Suprapubic skin (tissue), 4 donors: ENCODE measurements at regions not wholly inside any gene's neighbourhood (a gene's known extent, or its start where the extent isn't known, plus 50 kb on each side); places are given as distances from the start of the nearest gene placed in this dataset.

Source experiments
- DNase-seq, 2 donors: peaks; one replicate each; pipeline ENCODE4 v3.0.0-alpha.2; 2019; ENCODE audit warnings: low spot score in 2 of 2
- H3K27ac ChIP-seq: fragments of 200-600 bp; sonication (generic); one replicate; pipeline ENCODE4 v1.5.1; 2019
- H3K27me3 ChIP-seq: fragments of 200-600 bp; sonication (generic); one replicate; pipeline ENCODE4 v1.5.1; 2019
- H3K36me3 ChIP-seq: fragments of 200-600 bp; sonication (generic); one replicate; pipeline ENCODE4 v1.5.1; 2019
- H3K4me1 ChIP-seq: fragments of 200-600 bp; sonication (generic); one replicate; pipeline ENCODE4 v1.5.1; 2019
- H3K4me3 ChIP-seq: fragments of 200-600 bp; sonication (generic); one replicate; pipeline ENCODE4 v1.5.1; 2019; ENCODE audit warnings: mild to moderate bottlenecking
- H3K9me3 ChIP-seq: fragments of 200-600 bp; sonication (generic); one replicate; pipeline ENCODE4 v1.5.1; 2019
- CTCF ChIP-seq, 2 donors: fragments of 200-600 bp in 1 of 2; fragments of 450-650 bp in 1 of 2; sonication (generic) in 1 of 2; IDR thresholded peaks; one replicate each; pipeline ENCODE4 v1.5.1; 2016 to 2019; ENCODE audit warnings: antibody characterized with exemption in 2 of 2, mild to moderate bottlenecking in 1 of 2, moderate library complexity in 1 of 2
- EP300 ChIP-seq: sonication (generic); formaldehyde crosslinking; IDR thresholded peaks from one replicate; pipeline ENCODE4 v1.6.1; 2017; ENCODE audit warnings: antibody characterized with exemption
- POLR2A ChIP-seq, 2 donors: fragments of 450-650 bp; IDR thresholded peaks; one replicate each; pipeline ENCODE4 v1.6.1; 2017; ENCODE audit warnings: antibody characterized with exemption in 2 of 2, mild to moderate bottlenecking in 2 of 2, moderate library complexity in 2 of 2
- POLR2AphosphoS5 ChIP-seq, 3 donors: sonication (generic); formaldehyde crosslinking; IDR thresholded peaks; one replicate each; pipeline ENCODE4 v1.6.1; 2017; ENCODE audit warnings: antibody characterized with exemption in 3 of 3
- WGBS: methylation state at CpG from one replicate; pipeline ENCODE4 v1.1.5; 2018; 5-methylcytosine and 5-hydroxymethylcytosine counted together

- 89% methylated on average over 3 of the region's 3 CpGs for WGBS
- no peak for TF ChIP-seq EP300
- TF ChIP-seq POLR2AphosphoS5 (IDR thresholded peaks at IDR 0.05): no peak
- TF ChIP-seq POLR2A (IDR thresholded peaks at IDR 0.05): no peak
- TF ChIP-seq CTCF (IDR thresholded peaks at IDR 0.05): no peak
- Histone ChIP-seq H3K27me3 (no peaks in the 10 kb centered on the region), H3K9me3 (no peaks in the 10 kb centered on the region), H3K4me1 (no peaks in the 10 kb centered on the region), H3K36me3 (no peaks in the 10 kb centered on the region), H3K27ac (no peak overlapping the region), H3K4me3 (no peak overlapping the region)
- DNase-seq: no peak
Observed at GRCh38 chr1:58859769-58860485, 76.1 kb upstream of the JUN start.

GRCh38 chr1:58861076-58861475 lies 77.2 kb upstream of the JUN start:
- TF ChIP-seq POLR2A (IDR thresholded peaks at IDR 0.05): no peak
- TF ChIP-seq EP300: no peak
- no peak for TF ChIP-seq POLR2AphosphoS5 (IDR thresholded peaks at IDR 0.05)
- TF ChIP-seq CTCF (IDR thresholded peaks at IDR 0.05): no peak
- H3K4me3 ChIP-seq: no peak overlapping the region
- no peaks in the 10 kb centered on the region for H3K4me1 ChIP-seq
- no peak overlapping the region for H3K27ac ChIP-seq
- no peaks in the 10 kb centered on the region for H3K9me3 ChIP-seq
- no peak for DNase-seq
- no peaks in the 10 kb centered on the region for H3K27me3 ChIP-seq
- H3K36me3 ChIP-seq: no peaks in the 10 kb centered on the region
- 96% methylated on average over 1 of the region's 1 CpG for WGBS

DNA sequence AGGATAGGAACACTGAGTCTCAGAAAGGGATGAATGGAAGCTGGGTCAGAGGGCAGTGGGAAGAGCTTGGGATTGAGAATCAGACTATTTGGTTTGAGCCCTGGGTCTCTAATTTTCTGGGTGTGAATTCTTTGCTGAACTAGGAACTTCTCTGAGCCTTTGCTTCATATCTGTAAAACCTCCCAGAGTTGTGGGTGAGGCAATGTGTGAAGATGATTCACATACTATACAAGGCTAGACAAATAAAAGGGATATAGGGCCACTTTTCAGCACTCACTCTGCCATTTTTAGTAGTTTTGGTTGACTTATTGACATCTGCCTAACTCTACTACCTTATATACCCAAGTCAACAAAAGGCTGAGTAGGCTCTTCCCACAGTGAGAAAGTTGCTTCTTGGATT lies 77.7 kb upstream of the JUN start:
- Histone ChIP-seq H3K27me3 (no peaks in the 10 kb centered on the region), H3K4me1 (no peaks in the 10 kb centered on the region), H3K9me3 (no peaks in the 10 kb centered on the region), H3K36me3 (no peaks in the 10 kb centered on the region), H3K4me3 (no peak overlapping the region), H3K27ac (no peak overlapping the region)
- no peak for TF ChIP-seq EP300
- TF ChIP-seq CTCF (IDR thresholded peaks at IDR 0.05): no peak
- TF ChIP-seq POLR2AphosphoS5 (IDR thresholded peaks at IDR 0.05): no peak
- TF ChIP-seq POLR2A (IDR thresholded peaks at IDR 0.05): no peak
- no peak for DNase-seq

GRCh38 chr1:58862728-58863385 lies 79.0 kb upstream of the JUN start:
- Histone ChIP-seq H3K9me3 (no peaks in the 10 kb centered on the region), H3K4me1 (no peaks in the 10 kb centered on the region), H3K4me3 (no peak overlapping the region), H3K27me3 (no peaks in the 10 kb centered on the region), H3K27ac (no peak overlapping the region), H3K36me3 (no peaks in the 10 kb centered on the region)
- DNase-seq: no peak
- WGBS: 92% methylated on average over 1 of the region's 1 CpG
- TF ChIP-seq CTCF (IDR thresholded peaks at IDR 0.05) (no peak), POLR2A (IDR thresholded peaks at IDR 0.05) (no peak), EP300 (no peak), POLR2AphosphoS5 (IDR thresholded peaks at IDR 0.05) (no peak)

DNA sequence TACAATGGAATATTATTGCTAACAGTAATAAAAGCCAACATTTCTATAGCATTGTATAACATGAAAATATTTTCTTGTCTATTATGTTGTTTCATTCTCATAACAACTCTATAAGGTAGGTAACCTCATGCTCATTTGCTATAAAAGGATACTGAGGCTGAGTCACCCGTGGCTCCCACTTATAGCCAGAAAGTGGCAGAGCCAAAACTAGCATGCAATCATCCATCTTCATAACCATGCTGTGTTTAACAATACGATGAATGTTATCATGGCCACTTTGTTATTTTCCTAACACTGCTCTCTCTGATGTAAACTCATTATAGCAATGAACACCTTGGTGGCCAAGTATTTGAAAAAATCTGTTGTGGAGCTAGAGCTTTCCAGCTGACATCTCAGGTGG lies 80.8 kb upstream of the JUN start:
- 91% methylated on average over 2 of the region's 2 CpGs for WGBS
- no peak overlapping the region for H3K27ac ChIP-seq
- DNase-seq: no peak
- no peaks in the 10 kb centered on the region for H3K4me1 ChIP-seq
- H3K27me3 ChIP-seq: no peaks in the 10 kb centered on the region
- H3K4me3 ChIP-seq: no peak overlapping the region
- TF ChIP-seq EP300 (no peak), POLR2A (IDR thresholded peaks at IDR 0.05) (no peak), CTCF (IDR thresholded peaks at IDR 0.05) (no peak), POLR2AphosphoS5 (IDR thresholded peaks at IDR 0.05) (no peak)
- no peaks in the 10 kb centered on the region for H3K9me3 ChIP-seq
- no peaks in the 10 kb centered on the region for H3K36me3 ChIP-seq
